Dendritic cell treated with granulocyte-macrophage colony-stimulating factor and Interleukin-4, amounts not matched to agents 40 ng/mL and 50 ng/mL, for 4 days (primary cell): ENCODE measurements at regions not wholly inside any gene's neighbourhood (a gene's known extent, or its start where the extent isn't known, plus 50 kb on each side); places are given as distances from the start of the nearest gene placed in this dataset.
"Not testable (repeated sequence)": the region's sequence is repeated elsewhere in the genome, so short reads cannot be mapped to it uniquely, and the experiment has no call there.

Experiments used
- H3K27ac Mint-ChIP-seq: one replicate; pipeline ENCODE4 v1.8.0; 2022; ENCODE audit warnings: mild to moderate bottlenecking, mixed read lengths
- H3K27me3 Mint-ChIP-seq: one replicate; pipeline ENCODE4 v1.8.0; 2022; ENCODE audit warnings: mild to moderate bottlenecking, mixed read lengths
- H3K36me3 Mint-ChIP-seq: one replicate; pipeline ENCODE4 v1.8.0; 2022; ENCODE audit warnings: low read depth, mixed read lengths
- H3K4me1 Mint-ChIP-seq: one replicate; pipeline ENCODE4 v1.8.0; 2022; ENCODE audit warnings: low read depth, mixed read lengths
- H3K4me3 Mint-ChIP-seq: one replicate; pipeline ENCODE4 v1.8.0; 2022; ENCODE audit warnings: mild to moderate bottlenecking, moderate library complexity, mixed read lengths
- H3K9me3 Mint-ChIP-seq: one replicate; pipeline ENCODE4 v1.8.0; 2022; ENCODE audit warnings: mixed read lengths
- intact Hi-C: fragments of 100-400 bp; cut with micrococcal nuclease; formaldehyde crosslinking; loops from one replicate; pipeline ENCODE4 v1.15.0; 2022

DNA sequence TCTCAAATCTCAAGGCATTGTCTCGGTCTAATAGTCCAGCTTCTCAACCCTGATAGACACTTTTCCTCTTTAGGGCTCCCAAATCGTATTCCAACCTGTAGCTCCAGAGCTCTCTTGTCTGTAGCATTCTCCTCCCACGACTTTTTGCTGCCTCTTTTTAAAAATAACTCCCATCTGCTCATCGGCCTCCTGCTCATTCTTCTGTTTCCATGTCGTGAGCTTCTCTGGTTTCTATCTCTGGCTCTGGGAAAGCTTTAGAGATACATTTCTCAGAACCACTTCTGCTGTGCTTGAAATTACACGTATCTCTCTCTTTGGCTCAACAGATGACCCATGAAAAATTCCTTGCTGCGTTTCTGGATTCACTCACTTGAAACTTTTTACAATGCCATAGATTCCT lies 609.6 kb upstream of the C16orf82 start:
- intact Hi-C loops = no loop called here
- no peak overlapping the region for H3K4me3 Mint-ChIP-seq
- peaks cover 13% of the 10 kb centered on the region for H3K9me3 Mint-ChIP-seq
- no peaks in the 10 kb centered on the region for H3K36me3 Mint-ChIP-seq
- H3K27ac Mint-ChIP-seq = no peak overlapping the region
- no peaks in the 10 kb centered on the region for H3K27me3 Mint-ChIP-seq
- H3K4me1 Mint-ChIP-seq = no peaks in the 10 kb centered on the region

GRCh38 chr16:26457882-26458281 lies 608.8 kb upstream of the C16orf82 start:
- no peaks in the 10 kb centered on the region for H3K4me1 Mint-ChIP-seq
- intact Hi-C loops = no loop called here
- H3K9me3 Mint-ChIP-seq = peaks cover 13% of the 10 kb centered on the region
- no peak overlapping the region for H3K27ac Mint-ChIP-seq
- H3K36me3 Mint-ChIP-seq = no peaks in the 10 kb centered on the region
- no peak overlapping the region for H3K4me3 Mint-ChIP-seq
- no peaks in the 10 kb centered on the region for H3K27me3 Mint-ChIP-seq

- intact Hi-C loops = no loop called here
- Mint-ChIP-seq H3K27me3 (no peaks in the 10 kb centered on the region), H3K4me3 (no peak overlapping the region), H3K27ac (no peak overlapping the region), H3K9me3 (peaks cover 30% of the 10 kb centered on the region), H3K4me1 (no peaks in the 10 kb centered on the region), H3K36me3 (no peaks in the 10 kb centered on the region)
These were observed 602.0 kb upstream of the C16orf82 start for GRCh38 chr16:26464576-26465266.

GRCh38 chr16:26474405-26474804 lies 592.3 kb upstream of the C16orf82 start:
- H3K4me3 Mint-ChIP-seq, H3K36me3 Mint-ChIP-seq, H3K27ac Mint-ChIP-seq, H3K4me1 Mint-ChIP-seq, H3K27me3 Mint-ChIP-seq, intact Hi-C loops: not testable (repeated sequence)
- peaks cover 18% of the 10 kb centered on the region for H3K9me3 Mint-ChIP-seq

DNA sequence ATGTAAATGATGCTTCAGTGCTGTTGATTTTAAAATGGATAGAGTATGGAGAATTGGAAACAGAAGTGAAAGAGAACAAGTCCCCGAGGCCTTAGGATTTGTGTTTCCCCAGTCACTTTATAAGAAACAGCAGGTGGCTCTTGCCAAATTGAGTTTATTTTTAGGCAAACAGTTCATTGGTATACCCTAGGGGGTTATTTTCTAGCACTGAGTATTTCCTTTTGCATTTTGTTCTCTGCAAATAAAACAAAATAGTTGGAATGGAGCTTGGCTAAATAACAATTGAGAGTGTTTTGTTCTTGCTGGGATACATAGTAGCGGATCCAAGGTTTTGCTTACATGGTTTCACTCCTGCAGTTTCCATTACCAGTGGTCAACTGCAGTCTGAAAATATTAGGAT lies 591.1 kb upstream of the C16orf82 start:
- H3K4me3 Mint-ChIP-seq = no peak overlapping the region
- H3K27me3 Mint-ChIP-seq = no peaks in the 10 kb centered on the region
- H3K27ac Mint-ChIP-seq = no peak overlapping the region
- no peaks in the 10 kb centered on the region for H3K36me3 Mint-ChIP-seq
- intact Hi-C loops = no loop called here
- H3K4me1 Mint-ChIP-seq = no peaks in the 10 kb centered on the region
- peaks cover 18% of the 10 kb centered on the region for H3K9me3 Mint-ChIP-seq

DNA sequence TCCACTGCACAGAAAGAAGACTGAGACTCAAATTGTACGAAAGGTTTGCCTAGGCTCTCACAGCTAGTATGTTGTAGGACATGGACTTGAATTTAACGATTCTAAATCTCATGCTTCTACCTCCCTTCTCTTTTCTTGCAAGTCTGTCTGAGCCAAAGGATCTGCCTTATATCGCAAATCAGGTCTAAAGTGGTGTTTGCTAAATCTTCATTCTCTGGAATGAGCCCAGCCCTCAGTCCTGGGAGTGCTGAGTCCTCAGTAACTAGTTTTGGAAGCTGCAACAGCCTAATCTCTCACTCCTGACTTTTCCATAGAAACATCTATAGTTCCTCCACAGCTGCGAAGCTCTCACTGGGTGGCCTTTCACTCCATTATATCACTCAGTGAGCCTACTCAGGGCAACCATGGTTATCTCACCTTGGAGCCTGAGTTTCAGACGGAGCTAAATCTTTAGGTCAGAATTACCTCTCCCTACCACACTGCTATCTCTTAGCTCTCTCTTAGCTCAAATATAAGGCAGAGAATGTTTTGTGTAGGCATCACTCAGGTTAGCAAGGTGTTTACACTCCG lies 575.5 kb upstream of the C16orf82 start:
- Mint-ChIP-seq H3K4me1 (no peaks in the 10 kb centered on the region), H3K36me3 (no peaks in the 10 kb centered on the region), H3K27me3 (no peaks in the 10 kb centered on the region), H3K4me3 (no peak overlapping the region), H3K9me3 (no peaks in the 10 kb centered on the region), H3K27ac (no peak overlapping the region)
- intact Hi-C loops = no loop called here

- Mint-ChIP-seq H3K9me3 (no peaks in the 10 kb centered on the region), H3K4me1 (no peaks in the 10 kb centered on the region), H3K36me3 (no peaks in the 10 kb centered on the region), H3K4me3 (no peak overlapping the region), H3K27ac (no peak overlapping the region), H3K27me3 (no peaks in the 10 kb centered on the region)
- intact Hi-C loops = no loop called here
These were observed 574.8 kb upstream of the C16orf82 start for GRCh38 chr16:26491962-26492361.

DNA sequence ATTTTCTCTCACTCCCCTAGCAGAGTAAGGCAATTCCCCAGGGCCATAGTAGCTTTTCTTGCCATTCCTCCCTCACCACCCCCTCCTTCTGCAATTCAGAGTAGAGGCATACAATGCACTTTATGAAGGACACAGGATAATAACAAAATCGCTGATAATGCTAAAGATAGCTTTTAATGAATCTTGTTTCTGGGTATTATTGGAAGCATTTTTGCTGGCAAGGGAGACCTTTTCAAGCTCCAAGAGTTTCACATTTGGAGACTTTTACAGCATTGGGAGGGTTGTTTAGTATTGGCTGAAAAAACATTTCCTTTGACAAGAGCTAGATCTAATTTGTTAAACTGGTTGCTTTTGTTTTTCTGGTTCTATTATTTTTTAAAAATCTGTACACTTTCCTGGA lies 573.0 kb upstream of the C16orf82 start:
- Mint-ChIP-seq H3K4me1 (no peaks in the 10 kb centered on the region), H3K4me3 (no peak overlapping the region), H3K27me3 (no peaks in the 10 kb centered on the region), H3K27ac (no peak overlapping the region), H3K36me3 (no peaks in the 10 kb centered on the region), H3K9me3 (no peaks in the 10 kb centered on the region)
- intact Hi-C loops = no loop called here

DNA sequence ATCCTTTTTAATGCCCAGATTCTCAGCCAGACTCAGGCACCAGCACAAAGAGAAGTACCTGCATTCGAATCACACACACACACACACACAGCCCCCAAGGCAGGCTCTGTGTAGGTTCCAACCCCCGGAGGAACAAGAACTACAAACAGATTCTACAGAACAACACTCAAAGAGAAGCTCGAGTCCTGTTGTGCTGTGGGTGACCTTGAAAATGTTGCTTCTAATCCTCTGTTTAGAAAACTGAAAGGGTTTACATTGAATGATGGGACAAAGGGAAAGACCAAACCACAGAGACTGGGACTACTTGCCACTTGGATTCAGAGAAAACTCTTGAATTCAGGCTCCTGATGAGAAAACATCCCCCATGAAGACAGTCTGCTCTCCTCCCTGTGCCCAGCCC lies 568.8 kb upstream of the C16orf82 start:
- H3K27me3 Mint-ChIP-seq = no peaks in the 10 kb centered on the region
- intact Hi-C loops = no loop called here
- no peak overlapping the region for H3K27ac Mint-ChIP-seq
- no peaks in the 10 kb centered on the region for H3K4me1 Mint-ChIP-seq
- no peak overlapping the region for H3K4me3 Mint-ChIP-seq
- H3K9me3 Mint-ChIP-seq = no peaks in the 10 kb centered on the region
- H3K36me3 Mint-ChIP-seq = no peaks in the 10 kb centered on the region

DNA sequence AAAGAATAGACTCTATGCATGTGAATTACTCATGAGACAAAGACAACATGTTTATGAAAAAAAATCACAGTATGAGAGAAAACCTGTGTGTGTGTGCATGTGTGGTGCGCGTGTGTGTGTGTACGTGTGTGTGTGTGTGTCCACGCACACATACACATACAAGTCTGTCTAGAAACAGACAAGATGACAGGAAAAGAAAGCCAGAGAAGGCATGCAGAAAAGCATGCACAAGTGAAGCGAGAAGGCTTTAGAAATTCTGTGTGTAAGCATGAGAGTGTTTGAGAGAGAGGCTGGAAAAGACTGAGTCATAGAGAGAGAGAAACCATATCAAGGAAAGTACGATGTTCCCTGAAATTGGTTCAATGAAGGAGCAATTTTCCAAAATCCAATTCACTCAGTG lies 566.4 kb upstream of the C16orf82 start:
- H3K27me3 Mint-ChIP-seq = no peaks in the 10 kb centered on the region
- H3K9me3 Mint-ChIP-seq = no peaks in the 10 kb centered on the region
- intact Hi-C loops = no loop called here
- H3K27ac Mint-ChIP-seq = no peak overlapping the region
- H3K4me1 Mint-ChIP-seq = no peaks in the 10 kb centered on the region
- H3K4me3 Mint-ChIP-seq = no peak overlapping the region
- H3K36me3 Mint-ChIP-seq = no peaks in the 10 kb centered on the region

GRCh38 chr16:26505496-26505895 lies 561.2 kb upstream of the C16orf82 start:
- H3K4me1 Mint-ChIP-seq = no peaks in the 10 kb centered on the region

GRCh38 chr16:26508946-26509345 lies 557.8 kb upstream of the C16orf82 start:
- H3K27ac Mint-ChIP-seq, H3K9me3 Mint-ChIP-seq, H3K4me3 Mint-ChIP-seq, intact Hi-C loops, H3K36me3 Mint-ChIP-seq, H3K4me1 Mint-ChIP-seq, H3K27me3 Mint-ChIP-seq: not testable (repeated sequence)

More at GRCh38 chr16:26505496-26505895, 561.2 kb upstream of the C16orf82 start:
- Mint-ChIP-seq H3K36me3 (no peaks in the 10 kb centered on the region), H3K9me3 (no peaks in the 10 kb centered on the region), H3K4me3 (no peak overlapping the region), H3K27ac (no peak overlapping the region), H3K27me3 (no peaks in the 10 kb centered on the region)
- intact Hi-C loops = no loop called here

DNA sequence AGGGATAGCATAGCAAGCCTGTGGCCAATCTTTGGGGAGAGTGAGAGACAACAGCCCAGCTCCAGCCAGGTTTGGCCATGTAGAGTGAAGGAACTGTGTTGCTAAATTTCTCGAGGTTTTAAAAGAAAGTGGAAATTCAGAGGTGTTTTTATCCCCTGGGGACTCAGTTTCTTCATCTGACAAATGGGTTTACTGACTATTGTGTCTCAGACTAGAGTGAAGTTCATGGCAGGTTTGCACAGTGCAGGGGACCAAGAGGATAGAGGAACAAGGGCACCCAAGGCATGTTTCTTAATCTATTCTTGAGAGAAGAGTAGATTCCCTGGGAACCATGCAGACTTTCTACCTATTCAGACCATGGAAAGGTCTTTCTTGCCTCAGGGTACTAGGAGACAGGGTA lies 555.8 kb upstream of the C16orf82 start:
- Mint-ChIP-seq H3K4me1 (no peaks in the 10 kb centered on the region), H3K27me3 (no peaks in the 10 kb centered on the region), H3K4me3 (no peak overlapping the region), H3K9me3 (no peaks in the 10 kb centered on the region), H3K36me3 (no peaks in the 10 kb centered on the region), H3K27ac (no peak overlapping the region)
- intact Hi-C loops = no loop called here

DNA sequence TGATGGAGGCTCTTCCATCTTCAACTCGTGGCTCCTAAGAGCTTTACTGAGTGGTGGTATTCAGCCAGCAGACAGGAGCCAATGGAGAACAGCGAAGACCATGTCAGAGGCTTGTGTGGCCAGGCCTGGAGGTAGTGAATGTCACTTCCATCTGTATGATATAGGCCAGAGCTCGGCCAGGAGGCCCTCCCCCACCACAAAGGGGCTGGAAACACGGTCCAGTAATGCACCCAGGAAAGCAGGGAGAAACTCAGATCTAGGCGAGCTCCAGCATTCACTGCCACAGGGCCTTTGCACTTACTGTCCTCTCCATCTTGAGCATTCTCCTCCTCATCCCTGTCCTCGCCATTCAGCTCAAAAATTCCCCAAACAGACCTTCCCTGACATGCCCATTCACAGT lies 555.3 kb upstream of the C16orf82 start:
- Mint-ChIP-seq H3K36me3 (no peaks in the 10 kb centered on the region), H3K9me3 (no peaks in the 10 kb centered on the region), H3K4me1 (no peaks in the 10 kb centered on the region), H3K27me3 (no peaks in the 10 kb centered on the region), H3K4me3 (no peak overlapping the region), H3K27ac (no peak overlapping the region)
- intact Hi-C loops = no loop called here

DNA sequence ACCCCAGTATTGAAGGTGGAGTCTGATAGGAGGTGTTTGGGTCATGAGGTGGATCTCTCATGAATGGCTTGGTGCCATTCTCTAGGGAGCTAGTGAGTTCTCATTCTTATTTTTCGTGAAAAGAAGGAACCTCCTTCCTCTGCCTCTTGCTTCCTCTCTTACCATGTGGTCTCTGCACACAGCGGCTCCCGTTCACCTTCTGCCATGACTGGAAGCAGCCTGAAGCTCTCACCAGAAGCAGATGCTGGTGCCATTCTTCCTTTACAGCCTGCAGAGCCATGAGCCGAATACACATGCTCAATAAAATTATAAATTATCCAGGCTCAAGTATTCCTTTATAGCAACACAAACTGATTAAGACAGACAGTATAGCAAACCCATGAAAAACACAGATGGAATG lies 545.1 kb upstream of the C16orf82 start:
- intact Hi-C loops = no loop called here
- Mint-ChIP-seq H3K4me3 (no peak overlapping the region), H3K9me3 (no peaks in the 10 kb centered on the region), H3K27me3 (no peaks in the 10 kb centered on the region), H3K27ac (no peak overlapping the region), H3K36me3 (no peaks in the 10 kb centered on the region), H3K4me1 (no peaks in the 10 kb centered on the region)
